MG63 (cell line): ENCODE measurements at regions not wholly inside any gene's neighbourhood (a gene's known extent, or its start where the extent isn't known, plus 50 kb on each side); places are given as distances from the start of the nearest gene placed in this dataset.
"Not testable (repeated sequence)": the region's sequence is repeated elsewhere in the genome, so short reads cannot be mapped to it uniquely, and the experiment has no call there.

ENCODE experiments used
- DNase-seq: peaks from one replicate; pipeline ENCODE4 v3.0.0-alpha.2; 2020
- H3K27me3 ChIP-seq: fragments of 250-450 bp; sonication (Bioruptor Pico); 2 replicates; pipeline ENCODE4 v1.5.1; 2020; ENCODE audit warnings: mild to moderate bottlenecking, moderate library complexity
- H3K36me3 ChIP-seq: fragments of 250-450 bp; sonication (Bioruptor Pico); 2 replicates; pipeline ENCODE4 v1.5.1; 2020; ENCODE audit warnings: mild to moderate bottlenecking, moderate library complexity
- H3K4me3 ChIP-seq: fragments of 250-450 bp; sonication (Bioruptor Pico); 2 replicates; pipeline ENCODE4 v1.5.1; 2020; ENCODE audit warnings: mild to moderate bottlenecking, moderate library complexity
- H3K9me3 ChIP-seq: fragments of 250-450 bp; sonication (Bioruptor Pico); 2 replicates; pipeline ENCODE4 v1.5.1; 2020; ENCODE audit warnings: mild to moderate bottlenecking, moderate library complexity

DNA sequence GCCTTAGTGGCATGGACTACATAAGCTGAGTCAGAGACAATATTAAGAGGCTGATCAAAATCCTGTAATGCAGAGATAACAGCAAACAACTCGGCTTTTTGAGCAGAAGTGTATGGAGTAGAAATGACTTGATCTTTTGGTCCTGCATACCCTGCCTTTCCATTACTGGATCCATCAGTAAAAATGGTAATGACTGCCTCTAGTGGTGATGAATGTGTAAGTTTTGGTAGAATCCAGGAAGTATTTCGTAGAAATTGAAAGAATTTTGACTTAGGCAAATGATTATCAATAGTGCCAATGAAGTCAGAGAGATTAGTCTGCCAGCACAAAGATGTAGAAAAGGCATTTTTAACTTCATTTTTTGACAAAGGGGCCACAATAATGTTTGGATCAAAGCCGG is 146.4 kb upstream of the API5 start:
- not testable (repeated sequence) for H3K4me3 ChIP-seq, H3K9me3 ChIP-seq, H3K27me3 ChIP-seq, H3K36me3 ChIP-seq, DNase-seq

DNA sequence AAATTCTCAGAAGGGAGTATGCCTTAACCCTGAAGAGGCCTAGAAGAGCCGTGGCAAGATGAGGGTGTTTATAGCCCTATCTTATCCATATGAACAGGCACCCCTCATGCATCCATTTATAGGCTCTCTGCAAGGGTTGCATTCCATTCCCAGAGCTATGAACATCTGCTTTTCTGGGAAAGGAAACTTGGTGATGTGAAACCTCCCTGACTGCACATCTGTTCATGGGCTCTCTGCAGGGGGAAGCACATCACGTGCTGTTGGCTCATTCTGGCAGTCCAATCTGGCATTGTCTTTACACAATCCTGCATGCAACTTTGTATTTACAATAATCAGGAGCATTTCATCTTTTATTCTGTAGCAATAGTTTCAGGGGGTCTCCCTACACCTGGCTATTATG is 143.6 kb upstream of the API5 start:
- not testable (repeated sequence) for H3K36me3 ChIP-seq, DNase-seq, H3K27me3 ChIP-seq, H3K4me3 ChIP-seq, H3K9me3 ChIP-seq

DNA sequence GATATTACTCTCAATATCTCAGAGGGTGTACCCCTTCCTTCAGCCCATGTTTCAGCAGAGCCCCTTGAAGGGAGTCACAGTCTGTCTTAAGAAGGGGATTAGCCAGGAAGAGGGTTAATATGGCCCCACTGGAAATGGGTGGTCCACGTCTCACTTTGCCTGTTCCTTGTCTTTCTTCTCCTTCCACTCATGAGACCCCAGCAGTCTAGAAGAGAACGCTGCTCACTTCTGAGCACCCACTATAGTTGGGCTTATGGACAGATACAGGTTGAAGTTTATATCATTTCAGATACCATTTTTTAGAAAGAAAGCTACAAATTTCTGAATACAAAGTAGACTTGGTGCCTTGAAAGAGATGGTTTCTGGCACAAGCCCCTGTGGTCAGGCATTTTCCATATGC is 139.3 kb upstream of the API5 start:
- no peak for DNase-seq
- Histone ChIP-seq H3K27me3 (0 out of 2 replicates have a peak, but pooled peaks cover 2% of the 10 kb centered on the region), H3K9me3 (no peaks in the 10 kb centered on the region), H3K4me3 (no peak overlapping the region), H3K36me3 (no peaks in the 10 kb centered on the region)

DNA sequence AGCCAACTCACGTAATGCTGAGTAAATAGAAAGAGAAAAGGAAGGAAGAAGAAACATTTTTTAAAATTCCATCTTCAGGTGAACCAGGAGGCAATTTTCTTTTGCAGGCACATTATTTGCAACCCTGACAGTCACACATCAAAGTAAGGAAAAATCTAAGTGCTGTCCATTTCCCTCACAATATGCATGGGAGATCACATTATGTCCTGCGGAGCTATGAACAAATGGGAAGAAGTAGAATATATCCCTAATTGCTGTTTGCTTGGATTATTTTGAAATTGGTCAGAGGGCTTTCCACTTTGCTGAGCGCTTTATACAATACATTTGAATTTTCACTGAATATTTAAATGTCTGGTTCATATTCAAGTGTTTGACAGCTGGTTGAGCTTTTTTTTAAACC is 133.8 kb upstream of the API5 start:
- DNase-seq: no peak
- Histone ChIP-seq H3K4me3 (no peak overlapping the region), H3K27me3 (no peaks in the 10 kb centered on the region), H3K36me3 (no peaks in the 10 kb centered on the region), H3K9me3 (no peaks in the 10 kb centered on the region)

DNA sequence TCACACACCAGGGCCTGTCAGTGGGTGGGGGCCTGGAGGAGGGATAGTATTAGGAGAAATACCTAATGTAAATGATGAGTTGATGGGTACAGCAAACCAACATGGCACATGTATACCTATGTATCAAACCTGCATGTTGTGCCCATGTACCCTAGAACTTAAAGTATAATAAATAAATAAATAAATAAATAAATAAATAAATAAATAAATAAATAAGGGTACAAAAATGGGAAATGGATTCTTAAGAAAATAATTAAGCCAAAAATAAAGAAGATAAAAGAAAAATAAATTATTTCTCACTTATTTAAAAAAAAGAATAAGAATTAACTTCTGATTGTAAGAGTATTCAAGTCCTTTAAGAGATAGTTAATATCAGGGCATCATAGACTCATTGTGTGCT is 117.3 kb upstream of the API5 start:
- not testable (repeated sequence) for H3K36me3 ChIP-seq, H3K9me3 ChIP-seq, H3K4me3 ChIP-seq, DNase-seq, H3K27me3 ChIP-seq

DNA sequence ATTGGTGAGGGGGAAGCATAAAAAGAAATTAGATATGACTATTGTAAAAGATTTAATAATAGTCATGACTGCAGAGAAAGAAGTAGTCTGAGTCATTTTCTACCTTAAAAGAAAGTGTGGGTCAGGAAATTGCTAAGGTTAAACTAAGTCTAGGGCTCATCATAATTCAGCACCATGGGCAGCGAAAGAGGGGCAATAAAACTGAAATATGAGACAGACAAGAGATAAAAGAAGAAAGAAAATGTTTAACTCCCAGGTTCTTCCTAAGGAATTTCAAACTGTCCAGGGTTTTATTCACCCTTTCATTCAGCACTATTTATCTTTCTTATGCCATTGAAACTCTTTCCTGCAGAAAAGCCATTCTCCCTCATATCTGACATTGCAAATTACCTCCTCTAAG is 114.4 kb upstream of the API5 start:
- H3K9me3 ChIP-seq: no peaks in the 10 kb centered on the region
- no peaks in the 10 kb centered on the region for H3K36me3 ChIP-seq
- H3K27me3 ChIP-seq: no peaks in the 10 kb centered on the region
- no peak for DNase-seq
- H3K4me3 ChIP-seq: no peak overlapping the region

DNA sequence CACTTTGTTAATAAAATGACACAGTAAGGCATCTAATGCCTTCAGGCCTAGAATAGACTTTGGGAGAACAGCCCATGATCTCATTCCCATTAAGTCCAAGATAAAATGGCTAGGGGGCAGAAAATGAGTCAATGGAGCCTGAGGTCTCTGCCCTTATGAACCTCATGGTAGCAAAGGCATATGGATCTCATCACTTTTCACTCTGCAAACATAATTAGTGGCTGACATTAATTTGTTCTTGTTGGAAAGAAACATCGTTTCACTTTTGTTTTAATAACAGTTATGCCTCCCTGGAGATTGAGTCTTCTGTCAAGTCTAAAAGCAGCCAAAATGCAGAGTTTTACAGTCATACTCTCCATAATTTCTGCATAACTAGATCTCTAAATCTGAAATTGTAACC is 111.8 kb upstream of the API5 start:
- H3K27me3 ChIP-seq: no peaks in the 10 kb centered on the region
- H3K4me3 ChIP-seq: no peak overlapping the region
- H3K9me3 ChIP-seq: no peaks in the 10 kb centered on the region
- no peaks in the 10 kb centered on the region for H3K36me3 ChIP-seq
- DNase-seq: no peak

DNA sequence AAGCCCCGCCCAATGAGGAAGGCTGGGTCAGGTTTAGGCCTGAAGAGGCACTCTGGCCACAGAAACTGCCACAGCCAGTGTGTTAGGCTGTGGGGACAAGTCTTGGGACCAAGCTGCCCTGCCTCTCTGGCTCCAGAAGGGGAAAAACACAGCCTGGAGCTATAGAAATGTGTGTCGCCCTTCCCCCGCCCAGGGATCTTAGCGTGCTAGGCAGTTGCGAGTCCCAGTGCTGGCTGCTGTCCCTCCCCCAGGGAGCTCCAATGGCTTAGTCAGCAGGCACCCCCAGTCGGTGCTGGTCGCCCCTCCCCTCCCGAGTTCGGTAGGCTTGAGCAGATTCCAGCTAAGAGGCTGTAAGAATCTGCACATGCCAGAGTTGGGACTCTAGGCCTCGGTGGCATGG is 99.5 kb upstream of the API5 start:
- H3K27me3 ChIP-seq: no peaks in the 10 kb centered on the region; the same call in 1 of the 2 replicates
- peaks cover 8% of the 10 kb centered on the region; the same call in 1 of the 2 replicates for H3K9me3 ChIP-seq
- H3K4me3 ChIP-seq: no peak overlapping the region
- no peak for DNase-seq
- H3K36me3 ChIP-seq: no peaks in the 10 kb centered on the region

DNA sequence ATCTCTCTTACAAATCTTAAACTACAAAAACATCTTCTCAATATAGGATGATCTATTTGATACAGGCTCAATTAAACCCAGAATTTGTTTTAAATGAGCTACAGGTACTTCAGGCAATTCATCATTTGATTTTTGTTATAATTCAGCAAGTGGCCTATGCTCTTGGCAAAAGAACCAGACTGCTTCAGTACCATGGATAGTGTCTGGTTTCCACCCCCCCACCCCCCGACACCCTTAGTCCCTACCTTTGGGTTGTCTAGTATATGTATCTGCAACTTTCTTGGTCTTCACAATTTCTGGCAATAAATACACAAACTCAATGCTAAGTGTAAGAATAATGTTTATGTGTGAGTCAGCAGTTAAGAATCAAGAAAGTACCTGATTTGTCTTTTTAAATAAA is 97.3 kb upstream of the API5 start:
- Histone ChIP-seq H3K27me3 (no peaks in the 10 kb centered on the region; the same call in 1 of the 2 replicates), H3K4me3 (no peak overlapping the region), H3K9me3 (peaks cover 8% of the 10 kb centered on the region; the same call in 1 of the 2 replicates), H3K36me3 (no peaks in the 10 kb centered on the region)
- no peak for DNase-seq

DNA sequence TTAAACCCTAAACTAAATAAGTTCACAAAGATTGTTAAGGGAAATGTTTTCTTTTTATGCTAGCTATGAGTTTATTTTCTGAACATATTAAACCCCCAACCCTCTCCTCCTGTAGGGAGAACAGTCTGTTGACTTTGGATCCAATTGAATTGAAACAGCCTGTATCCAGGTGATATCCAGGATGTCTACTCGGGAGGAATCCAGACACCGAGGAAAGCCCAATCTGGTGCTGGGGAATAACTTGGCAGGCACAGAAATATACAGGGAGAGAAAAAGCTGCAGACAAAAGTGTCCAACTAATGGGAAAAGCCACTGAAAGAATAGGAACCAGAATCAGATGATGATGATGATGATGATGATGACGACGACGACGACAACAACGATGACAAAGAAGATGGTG is 93.9 kb upstream of the API5 start:
- peaks cover 4% of the 10 kb centered on the region for H3K9me3 ChIP-seq
- no peaks in the 10 kb centered on the region; the same call in 1 of the 2 replicates for H3K27me3 ChIP-seq
- H3K36me3 ChIP-seq: no peaks in the 10 kb centered on the region
- H3K4me3 ChIP-seq: no peak overlapping the region
- DNase-seq: no peak

DNA sequence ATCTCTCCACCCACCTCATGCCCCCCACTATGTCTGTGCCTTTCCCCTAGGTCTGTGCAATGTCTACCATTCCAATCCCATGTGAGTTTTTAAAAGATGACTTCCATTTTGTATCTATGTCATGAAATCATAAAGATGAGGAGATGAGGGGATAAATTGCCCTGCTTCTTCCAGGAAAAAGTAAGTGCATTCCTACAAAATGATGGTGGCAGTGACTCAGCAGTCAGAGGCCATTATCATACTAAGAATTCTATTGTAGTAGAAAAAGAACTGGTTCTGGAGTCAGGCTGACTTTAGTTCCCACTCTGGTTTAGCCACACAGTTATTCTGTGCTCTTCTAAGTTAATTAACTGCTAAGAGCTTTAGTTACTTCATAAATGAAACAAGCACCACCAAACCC is 89.6 kb upstream of the API5 start:
- no peak for DNase-seq
- H3K27me3 ChIP-seq: peaks cover 2% of the 10 kb centered on the region; the same call in 1 of the 2 replicates

DNA sequence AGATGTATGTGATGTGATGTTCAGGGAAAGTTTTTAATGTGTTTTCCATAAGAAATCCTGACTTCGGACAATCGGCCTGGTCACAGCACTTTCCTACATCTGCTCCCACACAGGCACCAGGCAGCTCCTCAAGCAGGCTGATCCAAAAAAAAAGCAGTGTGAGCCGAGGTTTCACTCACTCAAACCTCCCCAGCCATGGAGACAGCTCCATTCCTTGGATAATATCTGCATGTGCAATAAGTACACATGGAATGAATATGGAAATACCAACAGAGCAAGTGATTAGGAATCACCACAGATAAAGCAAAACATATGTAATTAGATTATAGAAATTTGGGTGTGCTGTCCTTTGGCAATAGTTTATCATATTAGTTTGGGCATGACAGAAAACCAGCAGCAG is 88.8 kb upstream of the API5 start:
- Histone ChIP-seq H3K4me3 (no peak overlapping the region), H3K36me3 (no peaks in the 10 kb centered on the region), H3K27me3 (0 out of 2 replicates have a peak, but pooled peaks cover 2% of the 10 kb centered on the region), H3K9me3 (no peaks in the 10 kb centered on the region; the same call in 1 of the 2 replicates)
- no peak for DNase-seq

More for the DNA sequence above, 89.6 kb upstream of the API5 start:
- no peaks in the 10 kb centered on the region for H3K36me3 ChIP-seq
- no peak overlapping the region for H3K4me3 ChIP-seq
- no peaks in the 10 kb centered on the region; the same call in 1 of the 2 replicates for H3K9me3 ChIP-seq

DNA sequence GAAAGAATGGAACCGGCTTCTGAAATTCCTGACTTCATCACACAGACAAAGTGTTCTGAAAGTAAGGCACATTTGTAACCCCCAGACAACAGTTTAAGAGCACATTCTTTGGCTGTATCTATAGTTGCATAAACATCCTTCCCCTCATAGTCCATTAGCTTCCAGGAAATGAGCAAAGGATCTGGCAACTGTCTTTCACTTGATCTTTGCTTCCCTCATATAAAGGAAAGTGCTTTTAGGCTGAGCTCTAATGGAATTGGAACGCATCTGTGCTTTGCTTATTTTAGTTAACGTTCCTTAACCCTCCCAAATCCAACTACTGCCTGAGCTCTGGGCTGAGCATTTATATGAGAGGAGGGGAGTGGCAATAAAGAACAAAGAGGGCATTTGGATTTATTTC is 76.9 kb upstream of the API5 start:
- Histone ChIP-seq H3K9me3 (peaks cover 9% of the 10 kb centered on the region), H3K4me3 (no peak overlapping the region), H3K27me3 (no peaks in the 10 kb centered on the region), H3K36me3 (no peaks in the 10 kb centered on the region)
- no peak for DNase-seq

DNA sequence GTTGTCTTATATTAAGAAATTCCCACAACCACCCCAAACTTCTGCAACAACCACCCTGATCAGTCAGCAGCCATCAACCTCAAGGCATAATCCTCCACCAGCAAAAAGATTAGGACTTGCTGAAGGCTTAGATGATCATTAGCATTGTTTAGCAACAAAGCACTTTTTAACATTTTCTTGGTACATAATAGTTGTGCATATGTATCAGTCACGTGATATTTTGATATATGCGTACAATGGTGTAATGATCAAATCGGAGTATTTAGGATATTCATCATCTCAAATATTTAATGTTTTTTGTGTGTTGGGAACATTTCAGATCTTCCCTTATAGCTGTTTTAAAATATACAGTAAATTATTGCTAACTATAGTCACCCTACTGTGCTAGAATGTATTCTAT is 73.5 kb upstream of the API5 start:
- no peaks in the 10 kb centered on the region for H3K36me3 ChIP-seq
- no peaks in the 10 kb centered on the region for H3K27me3 ChIP-seq
- H3K4me3 ChIP-seq: no peak overlapping the region
- no peak for DNase-seq
- peaks cover 9% of the 10 kb centered on the region for H3K9me3 ChIP-seq

DNA sequence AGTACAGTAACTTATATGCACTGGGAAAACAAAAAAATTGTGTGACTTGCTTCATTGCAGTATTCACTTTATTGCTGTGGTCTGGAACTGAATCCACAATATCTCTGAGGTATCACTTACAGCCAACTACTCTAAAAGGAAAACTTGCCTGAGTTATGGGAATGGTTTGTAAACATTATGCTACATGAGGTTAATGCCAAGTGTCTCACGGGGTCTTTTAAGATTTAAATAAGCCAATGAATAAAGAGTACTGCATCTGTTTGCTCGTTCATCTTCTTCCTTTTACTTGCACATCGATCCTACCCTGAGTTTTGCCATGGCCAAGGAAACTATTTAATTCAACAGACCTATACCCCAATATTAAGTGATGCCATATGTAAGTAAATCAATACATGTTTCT is 72.0 kb upstream of the API5 start:
- Histone ChIP-seq H3K36me3 (no peaks in the 10 kb centered on the region), H3K9me3 (peaks cover 9% of the 10 kb centered on the region), H3K27me3 (no peaks in the 10 kb centered on the region), H3K4me3 (no peak overlapping the region)
- DNase-seq: no peak

DNA sequence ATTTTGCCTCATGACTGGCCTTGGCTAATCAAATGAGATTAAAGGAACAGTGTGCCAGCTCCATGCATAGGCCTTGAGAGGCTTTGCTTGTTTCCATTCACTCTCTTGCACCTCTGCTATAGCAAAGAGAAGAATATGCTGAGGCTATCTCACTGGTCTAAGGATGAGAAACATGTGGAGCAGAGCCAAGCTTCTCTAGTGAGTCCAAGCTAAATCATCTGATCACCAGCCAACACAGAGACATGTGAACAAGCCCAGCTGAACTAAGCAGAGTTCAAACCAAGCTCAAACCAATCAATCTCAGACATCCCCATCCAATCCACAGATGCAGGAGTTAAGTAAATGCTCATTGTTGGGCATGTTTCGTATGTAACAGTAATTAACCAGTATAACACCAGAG is 69.4 kb upstream of the API5 start:
- Histone ChIP-seq H3K36me3 (no peaks in the 10 kb centered on the region), H3K4me3 (no peak overlapping the region), H3K9me3 (peaks cover 5% of the 10 kb centered on the region), H3K27me3 (peaks cover 7% of the 10 kb centered on the region)
- DNase-seq: peak; percentile 19

DNA sequence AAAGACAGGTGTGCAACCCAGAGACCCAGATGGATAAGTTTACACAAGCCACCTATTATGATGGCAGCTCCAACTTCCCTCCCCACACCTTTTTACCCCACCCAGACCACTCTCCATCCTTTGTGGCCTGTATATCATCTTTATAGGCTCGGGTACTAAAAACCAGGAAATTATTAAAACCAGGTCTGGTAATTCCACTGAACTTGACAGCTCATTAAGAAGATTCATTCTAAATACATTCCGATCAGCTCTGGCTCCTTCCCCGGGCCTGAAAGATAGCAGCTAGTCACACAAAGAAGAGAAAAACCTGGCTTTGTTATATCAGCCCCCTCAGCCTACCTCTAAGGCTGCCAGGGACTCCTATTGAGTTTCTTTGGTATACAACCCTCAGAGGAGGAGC is 67.9 kb upstream of the API5 start:
- Histone ChIP-seq H3K36me3 (no peaks in the 10 kb centered on the region), H3K9me3 (no peaks in the 10 kb centered on the region), H3K4me3 (no peak overlapping the region), H3K27me3 (peaks cover 15% of the 10 kb centered on the region)
- no peak for DNase-seq

DNA sequence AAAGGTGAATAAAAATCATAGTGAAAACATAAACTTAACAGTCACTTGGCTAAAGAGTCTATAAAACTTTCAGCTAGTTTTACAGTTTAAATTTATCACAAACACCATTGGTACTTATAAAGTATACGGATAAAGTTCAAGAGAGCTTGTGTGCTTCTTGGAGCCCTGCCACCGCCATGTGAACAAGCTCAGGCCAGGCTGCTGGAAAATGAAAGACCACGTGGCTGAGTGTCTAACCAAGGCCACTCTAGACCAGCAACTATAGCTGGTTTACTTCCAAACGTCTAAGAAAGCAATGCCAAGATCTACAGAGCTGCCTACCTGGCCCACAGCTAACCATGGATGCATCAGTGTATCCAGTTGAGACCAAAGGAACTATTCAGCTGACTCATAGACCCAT is 66.3 kb upstream of the API5 start:
- Histone ChIP-seq H3K9me3 (no peaks in the 10 kb centered on the region), H3K36me3 (no peaks in the 10 kb centered on the region), H3K27me3 (peaks cover 15% of the 10 kb centered on the region), H3K4me3 (no peak overlapping the region)
- DNase-seq: peak; percentile 2

DNA sequence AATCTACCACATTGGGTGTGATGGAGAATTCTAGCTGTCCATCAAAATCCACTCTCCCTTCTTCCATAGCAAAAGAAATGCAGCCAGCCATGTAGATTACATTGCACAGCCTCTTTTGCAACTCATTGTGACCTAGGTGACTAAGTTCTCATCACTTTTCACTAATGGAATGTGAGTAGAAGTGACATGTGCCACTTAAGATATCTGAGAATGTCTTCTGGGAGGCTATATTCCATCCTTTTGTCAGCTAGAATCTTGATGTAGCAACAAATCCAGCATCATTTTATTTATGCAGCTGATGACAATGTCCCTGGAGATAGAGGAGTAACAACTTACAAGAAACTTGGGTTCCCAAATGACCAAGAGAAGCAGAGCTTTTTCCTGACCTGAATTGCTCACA is 61.5 kb upstream of the API5 start:
- DNase-seq: no peak

More for the DNA sequence above, 61.5 kb upstream of the API5 start:
- Histone ChIP-seq H3K36me3 (no peaks in the 10 kb centered on the region), H3K27me3 (peaks cover 21% of the 10 kb centered on the region), H3K9me3 (no peaks in the 10 kb centered on the region), H3K4me3 (no peak overlapping the region)
